Loucy (cell line): ENCODE measurements at regions not wholly inside any gene's neighbourhood (a gene's known extent, or its start where the extent isn't known, plus 50 kb on each side); places are given as distances from the start of the nearest gene placed in this dataset.
A peak's percentile ranks its signal among the peaks of the same experiment; 100 is the strongest.

Experiments used
- H2AFZ ChIP-seq: fragments of 200-600 bp; sonication (generic); 2 replicates; pipeline ENCODE4 v1.6.0; 2016; ENCODE audit warnings: antibody characterized with exemption, mild to moderate bottlenecking, low read length, moderate library complexity
- H3F3A ChIP-seq: fragments of 200-600 bp; 2 replicates; pipeline ENCODE4 v1.6.0; 2016; ENCODE audit warnings: antibody characterized with exemption, low read depth, mild to moderate bottlenecking
- H3K27me3 ChIP-seq: fragments of 200-600 bp; sonication (generic); 2 replicates; pipeline ENCODE4 v1.6.1; 2014; ENCODE audit warnings: low read length, mild to moderate bottlenecking; ENCODE audit not compliant: insufficient read depth, poor library complexity, severe bottlenecking
- H3K36me3 ChIP-seq: fragments of 200-600 bp; sonication (generic); 2 replicates; pipeline ENCODE4 v1.6.1; 2016; ENCODE audit warnings: low read length; ENCODE audit not compliant: insufficient read depth
- H3K4me1 ChIP-seq: fragments of 200-600 bp; sonication (generic); 2 replicates; pipeline ENCODE4 v1.5.1; 2014; ENCODE audit warnings: low read length, mild to moderate bottlenecking; ENCODE audit not compliant: insufficient read depth, poor library complexity, severe bottlenecking
- H3K4me2 ChIP-seq: fragments of 200-600 bp; sonication (generic); 2 replicates; pipeline ENCODE4 v1.6.0; 2014; ENCODE audit warnings: antibody characterized with exemption, low read length, low read depth, mild to moderate bottlenecking; ENCODE audit not compliant: poor library complexity, severe bottlenecking
- H3K4me3 ChIP-seq: fragments of 200-600 bp; sonication (generic); 2 replicates; pipeline ENCODE4 v1.5.1; 2014; ENCODE audit warnings: low read length, mild to moderate bottlenecking, mixed read lengths; ENCODE audit not compliant: poor library complexity, severe bottlenecking
- H3K79me2 ChIP-seq: fragments of 200-600 bp; sonication (generic); 2 replicates; pipeline ENCODE4 v1.6.1; 2014; ENCODE audit warnings: low read length; ENCODE audit not compliant: insufficient read depth
- H3K9ac ChIP-seq: fragments of 200-600 bp; sonication (generic); 2 replicates; pipeline ENCODE4 v1.6.0; 2014; ENCODE audit warnings: mild to moderate bottlenecking, low read depth, low read length, moderate library complexity; ENCODE audit not compliant: poor library complexity, severe bottlenecking
- H3K9me2 ChIP-seq: fragments of 200-600 bp; sonication (generic); replicated peaks from 2 replicates; pipeline ENCODE4 v1.6.1; 2016; ENCODE audit warnings: low read depth, low read length, mixed read lengths
- H3K9me3 ChIP-seq: fragments of 200-600 bp; sonication (generic); 2 replicates; pipeline ENCODE4 v1.6.1; 2014; ENCODE audit warnings: mild to moderate bottlenecking, antibody characterized with exemption, low read length, low read depth; ENCODE audit not compliant: insufficient read depth
- H4K20me1 ChIP-seq: fragments of 200-600 bp; sonication (generic); 2 replicates; pipeline ENCODE4 v1.6.0; 2014; ENCODE audit warnings: antibody characterized with exemption, low read length, mild to moderate bottlenecking; ENCODE audit not compliant: insufficient read depth, poor library complexity, severe bottlenecking
- CTCF ChIP-seq: fragments of 200-600 bp; sonication (generic); conservative IDR thresholded peaks from 2 replicates; pipeline ENCODE4 v1.5.1; 2014; ENCODE audit warnings: mild to moderate bottlenecking, antibody characterized with exemption, low read length
- EZH2phosphoT487 ChIP-seq: fragments of 200-600 bp; IDR thresholded peaks from 2 replicates; pipeline ENCODE4 v1.6.1; 2018; ENCODE audit warnings: antibody characterized with exemption, mild to moderate bottlenecking, moderate library complexity, borderline replicate concordance

GRCh38 chr5:61640179-61641021 is 308.3 kb downstream of the ZSWIM6 start:
- H4K20me1 ChIP-seq, result no peaks in the 10 kb centered on the region
- H2AFZ ChIP-seq, result no peak overlapping the region
- no peaks in the 10 kb centered on the region for H3K9me2 ChIP-seq
- no peaks in the 10 kb centered on the region for H3K79me2 ChIP-seq
- H3K4me1 ChIP-seq, result no peaks in the 10 kb centered on the region
- no peaks in the 10 kb centered on the region for H3K27me3 ChIP-seq
- no peak overlapping the region for H3K4me2 ChIP-seq
- no peaks in the 10 kb centered on the region for H3F3A ChIP-seq
- no peaks in the 10 kb centered on the region for H3K9me3 ChIP-seq
- no peak overlapping the region for H3K9ac ChIP-seq
- no peak overlapping the region for H3K4me3 ChIP-seq
- no peak for TF ChIP-seq EZH2phosphoT487
- TF ChIP-seq CTCF, result no peak
- no peaks in the 10 kb centered on the region for H3K36me3 ChIP-seq

GRCh38 chr5:61641748-61642565 is 309.9 kb downstream of the ZSWIM6 start:
- Histone ChIP-seq H3K9me3 (no peaks in the 10 kb centered on the region), H3K79me2 (no peaks in the 10 kb centered on the region), H3K4me3 (no peak overlapping the region), H3K27me3 (no peaks in the 10 kb centered on the region), H3K9me2 (no peaks in the 10 kb centered on the region), H3K36me3 (no peaks in the 10 kb centered on the region), H3F3A (no peaks in the 10 kb centered on the region), H2AFZ (no peak overlapping the region), H3K4me1 (no peaks in the 10 kb centered on the region), H3K4me2 (no peak overlapping the region), H3K9ac (no peak overlapping the region), H4K20me1 (no peaks in the 10 kb centered on the region)
- TF ChIP-seq EZH2phosphoT487, result no peak
- TF ChIP-seq CTCF, result peak; percentile 34; the same call in 1 of the 2 replicates

GRCh38 chr5:61647672-61648071 is 315.6 kb downstream of the ZSWIM6 start:
- Histone ChIP-seq H4K20me1 (no peaks in the 10 kb centered on the region), H3K4me2 (no peak overlapping the region), H3K9me2 (no peaks in the 10 kb centered on the region), H3K36me3 (no peaks in the 10 kb centered on the region), H2AFZ (no peak overlapping the region), H3K9me3 (no peaks in the 10 kb centered on the region), H3K79me2 (no peaks in the 10 kb centered on the region), H3F3A (no peaks in the 10 kb centered on the region), H3K4me1 (no peaks in the 10 kb centered on the region), H3K9ac (no peak overlapping the region), H3K4me3 (no peak overlapping the region), H3K27me3 (no peaks in the 10 kb centered on the region)
- TF ChIP-seq CTCF (no peak), EZH2phosphoT487 (no peak)
